Osteoblast (primary cell): ENCODE measurements at regions not wholly inside any gene's neighbourhood (a gene's known extent, or its start where the extent isn't known, plus 50 kb on each side); places are given as distances from the start of the nearest gene placed in this dataset.

Source experiments
- DNase-seq: peaks from one replicate; pipeline ENCODE4 v3.0.0; 2011; ENCODE audit warnings: low spot score, mixed read lengths; ENCODE audit not compliant: insufficient read length; ENCODE audit errors: missing footprints
- H2AFZ ChIP-seq: 2 replicates; pipeline ENCODE4 v1.6.0; 2011; ENCODE audit warnings: mild to moderate bottlenecking, low read length
- H3K27ac ChIP-seq: 2 replicates; pipeline ENCODE4 v1.5.1; 2011; ENCODE audit warnings: mild to moderate bottlenecking, low read depth, low read length, moderate library complexity
- H3K27me3 ChIP-seq: 2 replicates; pipeline ENCODE4 v1.6.0; 2012; ENCODE audit warnings: mild to moderate bottlenecking, control low read depth, inconsistent platforms, low read length, moderate library complexity; ENCODE audit not compliant: insufficient read depth
- H3K36me3 ChIP-seq: 2 replicates; pipeline ENCODE4 v1.5.1; 2011; ENCODE audit warnings: mild to moderate bottlenecking, low read length, control low read depth, moderate library complexity; ENCODE audit not compliant: insufficient read depth
- H3K4me1 ChIP-seq: 2 replicates; pipeline ENCODE4 v1.5.1; 2011; ENCODE audit warnings: mild to moderate bottlenecking, low read length, control low read depth, moderate library complexity; ENCODE audit not compliant: insufficient read depth
- H3K4me2 ChIP-seq: 2 replicates; pipeline ENCODE4 v1.6.0; 2011; ENCODE audit warnings: mild to moderate bottlenecking, low read length; ENCODE audit not compliant: insufficient read depth
- H3K4me3 ChIP-seq: fragments of 200-600 bp; sonication (generic); 3 replicates; pipeline ENCODE4 v1.5.1; 2012; ENCODE audit warnings: mild to moderate bottlenecking, low read length, inconsistent platforms; ENCODE audit not compliant: insufficient read depth
- H3K79me2 ChIP-seq: 2 replicates; pipeline ENCODE4 v1.6.0; 2012; ENCODE audit warnings: mild to moderate bottlenecking, low read length, control low read depth, inconsistent platforms; ENCODE audit not compliant: insufficient read depth
- H3K9me3 ChIP-seq: 2 replicates; pipeline ENCODE4 v1.5.1; 2011; ENCODE audit warnings: low read depth, low read length, control low read depth
- H4K20me1 ChIP-seq: 2 replicates; pipeline ENCODE4 v1.6.0; 2012; ENCODE audit warnings: mild to moderate bottlenecking, low read length, control low read depth; ENCODE audit not compliant: insufficient read depth
- TF ChIP-seq, protein P1 (sequence below): IDR thresholded peaks from 2 replicates; pipeline ENCODE4 v1.5.1; 2011; ENCODE audit warnings: mild to moderate bottlenecking, low read depth, low read length, moderate library complexity; ENCODE audit errors: extremely low read depth

GRCh38 chr5:39503155-39503554, 78.4 kb upstream of the DAB2 start:
- no peak for DNase-seq

GRCh38 chr5:39502704-39503103, 77.9 kb upstream of the DAB2 start:
- H3K27ac ChIP-seq, result peak overlapping the region; percentile 95
- TF ChIP-seq, protein P1, sequence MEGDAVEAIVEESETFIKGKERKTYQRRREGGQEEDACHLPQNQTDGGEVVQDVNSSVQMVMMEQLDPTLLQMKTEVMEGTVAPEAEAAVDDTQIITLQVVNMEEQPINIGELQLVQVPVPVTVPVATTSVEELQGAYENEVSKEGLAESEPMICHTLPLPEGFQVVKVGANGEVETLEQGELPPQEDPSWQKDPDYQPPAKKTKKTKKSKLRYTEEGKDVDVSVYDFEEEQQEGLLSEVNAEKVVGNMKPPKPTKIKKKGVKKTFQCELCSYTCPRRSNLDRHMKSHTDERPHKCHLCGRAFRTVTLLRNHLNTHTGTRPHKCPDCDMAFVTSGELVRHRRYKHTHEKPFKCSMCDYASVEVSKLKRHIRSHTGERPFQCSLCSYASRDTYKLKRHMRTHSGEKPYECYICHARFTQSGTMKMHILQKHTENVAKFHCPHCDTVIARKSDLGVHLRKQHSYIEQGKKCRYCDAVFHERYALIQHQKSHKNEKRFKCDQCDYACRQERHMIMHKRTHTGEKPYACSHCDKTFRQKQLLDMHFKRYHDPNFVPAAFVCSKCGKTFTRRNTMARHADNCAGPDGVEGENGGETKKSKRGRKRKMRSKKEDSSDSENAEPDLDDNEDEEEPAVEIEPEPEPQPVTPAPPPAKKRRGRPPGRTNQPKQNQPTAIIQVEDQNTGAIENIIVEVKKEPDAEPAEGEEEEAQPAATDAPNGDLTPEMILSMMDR, result no peak
- H3K9me3 ChIP-seq, result no peaks in the 10 kb centered on the region
- DNase-seq, result no peak
- H2AFZ ChIP-seq, result no peak overlapping the region
- H3K4me3 ChIP-seq, result no peak overlapping the region
- no peaks in the 10 kb centered on the region for H3K36me3 ChIP-seq
- H4K20me1 ChIP-seq, result no peaks in the 10 kb centered on the region
- H3K79me2 ChIP-seq, result no peaks in the 10 kb centered on the region
- peaks cover 53% of the 10 kb centered on the region for H3K4me1 ChIP-seq
- H3K27me3 ChIP-seq, result no peaks in the 10 kb centered on the region
- no peak overlapping the region for H3K4me2 ChIP-seq

More at GRCh38 chr5:39503155-39503554, 78.4 kb upstream of the DAB2 start:
- Histone ChIP-seq H3K4me3 (no peak overlapping the region), H3K27me3 (no peaks in the 10 kb centered on the region), H3K27ac (no peak overlapping the region), H2AFZ (no peak overlapping the region), H3K4me1 (peaks cover 50% of the 10 kb centered on the region), H3K9me3 (no peaks in the 10 kb centered on the region), H4K20me1 (no peaks in the 10 kb centered on the region), H3K4me2 (no peak overlapping the region), H3K36me3 (no peaks in the 10 kb centered on the region), H3K79me2 (no peaks in the 10 kb centered on the region)
- TF ChIP-seq, protein P1, result no peak

GRCh38 chr5:39501397-39501796, 76.6 kb upstream of the DAB2 start:
- DNase-seq, result peak; percentile 64
- no peak overlapping the region for H3K4me3 ChIP-seq

GRCh38 chr5:39500551-39501175, 75.9 kb upstream of the DAB2 start:
- H3K4me2 ChIP-seq, result no peak overlapping the region
- no peaks in the 10 kb centered on the region for H4K20me1 ChIP-seq
- no peak overlapping the region for H2AFZ ChIP-seq

More at GRCh38 chr5:39501397-39501796, 76.6 kb upstream of the DAB2 start:
- Histone ChIP-seq H3K36me3 (no peaks in the 10 kb centered on the region), H3K9me3 (no peaks in the 10 kb centered on the region), H2AFZ (no peak overlapping the region), H3K79me2 (no peaks in the 10 kb centered on the region), H3K27me3 (no peaks in the 10 kb centered on the region), H3K4me2 (peak overlapping the region; percentile 68), H4K20me1 (no peaks in the 10 kb centered on the region), H3K4me1 (peaks cover 53% of the 10 kb centered on the region), H3K27ac (peak overlapping the region; percentile 95)
- TF ChIP-seq, protein P1, result no peak

More at GRCh38 chr5:39500551-39501175, 75.9 kb upstream of the DAB2 start:
- peak; percentile 74 for DNase-seq
- H3K79me2 ChIP-seq, result no peaks in the 10 kb centered on the region
- H3K4me3 ChIP-seq, result no peak overlapping the region
- TF ChIP-seq, protein P1, result no peak
- peaks cover 54% of the 10 kb centered on the region for H3K4me1 ChIP-seq
- no peaks in the 10 kb centered on the region for H3K27me3 ChIP-seq
- H3K9me3 ChIP-seq, result no peaks in the 10 kb centered on the region
- no peaks in the 10 kb centered on the region for H3K36me3 ChIP-seq
- H3K27ac ChIP-seq, result peak overlapping the region; percentile 95
